ENCODE measurements at regions not wholly inside any gene's neighbourhood (a gene's known extent, or its start where the extent isn't known, plus 50 kb on each side); places are given as distances from the start of the nearest gene placed in this dataset.

DNA sequence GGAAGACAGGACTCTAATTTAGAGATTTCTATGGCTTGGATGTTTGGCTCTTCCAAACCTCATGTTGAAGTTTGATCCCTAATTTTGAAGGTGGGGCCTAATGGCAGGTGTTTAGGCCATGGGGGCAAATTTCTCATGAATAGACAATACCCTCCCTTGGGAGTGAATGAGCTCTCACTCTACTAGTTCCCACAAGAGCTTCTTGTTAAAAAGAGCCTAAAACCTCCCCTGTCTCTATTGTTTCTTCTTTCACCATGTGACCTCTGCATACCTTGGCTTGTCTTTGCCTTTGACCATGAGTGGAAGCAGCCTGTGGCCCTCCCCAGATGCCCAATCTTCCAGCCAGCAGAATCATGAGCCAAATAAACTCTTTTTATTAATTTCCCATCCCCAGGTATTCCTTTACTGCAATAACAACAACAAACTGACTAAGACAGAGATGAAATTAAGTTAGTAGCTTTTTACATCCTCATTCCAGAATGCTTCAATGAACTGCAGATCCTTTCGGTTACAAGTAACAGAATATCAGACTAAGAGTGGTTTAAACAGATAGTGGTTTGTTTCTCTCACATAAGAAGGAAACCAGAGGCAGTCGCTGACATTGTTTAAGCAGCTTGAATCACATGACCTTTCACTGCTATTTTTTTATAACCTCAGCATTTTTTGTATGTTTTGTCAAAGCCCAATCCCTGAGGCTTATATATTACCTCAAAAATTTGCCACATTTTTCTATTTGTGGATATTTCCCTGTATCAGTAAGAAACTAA, 1013.3 kb upstream of the SEMA6D start:
- no peaks in the 10 kb centered on the region for H3K4me1 ChIP-seq (ENCODE audit: insufficient read depth, low read length, poor library complexity, severe bottlenecking)
- ChIA-PET CTCF (ENCODE audit: unreplicated experiment) (no interaction called here), POLR2A (interaction anchor here (1.0 kb wide), 1 partner anchor 8 kb away, joined by 3 read pairs; no protein-coding TSS in a partner anchor)
- no peak overlapping the region for H3K4me3 ChIP-seq (ENCODE audit: low read depth, low read length, poor library complexity, severe bottlenecking)
- H4K20me1 ChIP-seq (ENCODE audit: insufficient read depth, low read length) = no peaks in the 10 kb centered on the region
- H2AFZ ChIP-seq (ENCODE audit: low read length) = no peak overlapping the region
- no peak overlapping the region for H3K27ac ChIP-seq (ENCODE audit: low read depth, low read length, poor library complexity, severe bottlenecking)
- no TSS peak for BruUV-seq (replicated peaks)
- TF ChIP-seq, protein P1, sequence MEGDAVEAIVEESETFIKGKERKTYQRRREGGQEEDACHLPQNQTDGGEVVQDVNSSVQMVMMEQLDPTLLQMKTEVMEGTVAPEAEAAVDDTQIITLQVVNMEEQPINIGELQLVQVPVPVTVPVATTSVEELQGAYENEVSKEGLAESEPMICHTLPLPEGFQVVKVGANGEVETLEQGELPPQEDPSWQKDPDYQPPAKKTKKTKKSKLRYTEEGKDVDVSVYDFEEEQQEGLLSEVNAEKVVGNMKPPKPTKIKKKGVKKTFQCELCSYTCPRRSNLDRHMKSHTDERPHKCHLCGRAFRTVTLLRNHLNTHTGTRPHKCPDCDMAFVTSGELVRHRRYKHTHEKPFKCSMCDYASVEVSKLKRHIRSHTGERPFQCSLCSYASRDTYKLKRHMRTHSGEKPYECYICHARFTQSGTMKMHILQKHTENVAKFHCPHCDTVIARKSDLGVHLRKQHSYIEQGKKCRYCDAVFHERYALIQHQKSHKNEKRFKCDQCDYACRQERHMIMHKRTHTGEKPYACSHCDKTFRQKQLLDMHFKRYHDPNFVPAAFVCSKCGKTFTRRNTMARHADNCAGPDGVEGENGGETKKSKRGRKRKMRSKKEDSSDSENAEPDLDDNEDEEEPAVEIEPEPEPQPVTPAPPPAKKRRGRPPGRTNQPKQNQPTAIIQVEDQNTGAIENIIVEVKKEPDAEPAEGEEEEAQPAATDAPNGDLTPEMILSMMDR (conservative IDR thresholded peaks at IDR 0.05; ENCODE audit: low read length) = no peak
- TF ChIP-seq EZH2phosphoT487 (IDR thresholded peaks at IDR 0.05; ENCODE audit: borderline replicate concordance, low read depth, low read length) = no peak
- H3K9me3 ChIP-seq (ENCODE audit: low read length) = no peaks in the 10 kb centered on the region
- intact Hi-C loops (cut with micrococcal nuclease; ENCODE audit: unreplicated experiment) = no loop called here
- no peak for DNase-seq (ENCODE audit: low spot score)
- H3K79me2 ChIP-seq (ENCODE audit: insufficient read depth, low read depth, low read length) = no peaks in the 10 kb centered on the region
- no peaks in the 10 kb centered on the region for H3K9me2 ChIP-seq (ENCODE audit: insufficient read depth, low read length)
- H3K4me2 ChIP-seq (ENCODE audit: low read length) = no peak overlapping the region
- H3K36me3 ChIP-seq (ENCODE audit: insufficient read depth, low read length) = no peaks in the 10 kb centered on the region

DNA sequence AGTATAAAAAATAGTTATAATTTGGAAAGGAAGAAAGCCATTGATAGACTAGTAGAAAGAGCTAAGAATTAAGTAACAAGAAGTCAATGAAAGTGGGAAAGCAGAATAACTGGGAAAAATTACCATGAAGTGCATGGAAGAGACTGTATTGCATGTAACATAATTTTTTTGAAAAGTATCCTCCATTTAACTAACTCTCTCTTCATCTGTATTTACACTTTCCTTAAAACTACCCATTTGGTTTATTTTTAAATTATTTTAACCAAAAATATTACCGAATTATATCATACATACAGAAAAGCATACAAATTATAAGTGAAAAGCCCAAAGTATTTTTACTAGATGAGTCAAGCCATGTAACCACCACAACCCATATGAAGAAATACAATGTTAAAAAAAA, 1009.9 kb upstream of the SEMA6D start:
- Histone ChIP-seq H2AFZ (ENCODE audit: low read length) (no peak overlapping the region), H3K79me2 (ENCODE audit: insufficient read depth, low read depth, low read length) (no peaks in the 10 kb centered on the region), H3K4me2 (ENCODE audit: low read length) (no peak overlapping the region), H4K20me1 (ENCODE audit: insufficient read depth, low read length) (no peaks in the 10 kb centered on the region), H3K36me3 (ENCODE audit: insufficient read depth, low read length) (no peaks in the 10 kb centered on the region), H3K4me1 (ENCODE audit: insufficient read depth, low read length, poor library complexity, severe bottlenecking) (no peaks in the 10 kb centered on the region), H3K9me3 (ENCODE audit: low read length) (no peaks in the 10 kb centered on the region), H3K27ac (ENCODE audit: low read depth, low read length, poor library complexity, severe bottlenecking) (no peak overlapping the region), H3K4me3 (ENCODE audit: low read depth, low read length, poor library complexity, severe bottlenecking) (no peak overlapping the region), H3K9me2 (ENCODE audit: insufficient read depth, low read length) (no peaks in the 10 kb centered on the region)
- DNase-seq (ENCODE audit: low spot score) = no peak
- intact Hi-C loops (cut with micrococcal nuclease; ENCODE audit: unreplicated experiment) = no loop called here
- ChIA-PET CTCF (ENCODE audit: unreplicated experiment) (no interaction called here), POLR2A (no interaction called here)
- TF ChIP-seq, protein P1 (conservative IDR thresholded peaks at IDR 0.05; ENCODE audit: low read length) = no peak
- no peak for TF ChIP-seq EZH2phosphoT487 (IDR thresholded peaks at IDR 0.05; ENCODE audit: borderline replicate concordance, low read depth, low read length)
- BruUV-seq (replicated peaks) = no TSS peak

DNA sequence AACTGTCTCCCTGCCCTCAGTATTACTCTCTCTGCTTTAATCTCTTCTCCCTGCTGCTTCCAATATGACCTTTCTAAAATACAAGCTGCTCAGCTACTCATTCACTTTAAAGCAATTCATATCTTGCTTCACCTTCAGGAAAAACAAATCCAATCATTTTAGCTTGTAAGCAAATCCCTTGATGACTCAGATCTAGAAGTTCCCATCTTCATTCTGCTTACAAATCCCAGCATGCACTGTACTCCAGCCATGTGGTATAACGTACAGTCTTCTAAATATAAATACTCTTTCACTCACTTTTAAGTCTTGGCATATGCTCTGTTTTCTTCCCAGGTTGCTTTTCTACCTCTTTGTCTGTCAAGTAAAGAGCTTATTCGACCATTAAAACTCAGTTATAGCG, 1009.1 kb upstream of the SEMA6D start:
- H3K9me3 ChIP-seq (ENCODE audit: low read length) = no peaks in the 10 kb centered on the region
- H3K9me2 ChIP-seq (ENCODE audit: insufficient read depth, low read length) = no peaks in the 10 kb centered on the region
- H3K27ac ChIP-seq (ENCODE audit: low read depth, low read length, poor library complexity, severe bottlenecking) = no peak overlapping the region
- H3K4me2 ChIP-seq (ENCODE audit: low read length) = no peak overlapping the region
- TF ChIP-seq EZH2phosphoT487 (IDR thresholded peaks at IDR 0.05; ENCODE audit: borderline replicate concordance, low read depth, low read length) = no peak
- TF ChIP-seq, protein P1 (conservative IDR thresholded peaks at IDR 0.05; ENCODE audit: low read length) = no peak
- ChIA-PET CTCF (ENCODE audit: unreplicated experiment) (no interaction called here), POLR2A (no interaction called here)
- no peaks in the 10 kb centered on the region for H4K20me1 ChIP-seq (ENCODE audit: insufficient read depth, low read length)
- no peaks in the 10 kb centered on the region for H3K36me3 ChIP-seq (ENCODE audit: insufficient read depth, low read length)
- no TSS peak for BruUV-seq (replicated peaks)
- H3K4me1 ChIP-seq (ENCODE audit: insufficient read depth, low read length, poor library complexity, severe bottlenecking) = no peaks in the 10 kb centered on the region
- no peak overlapping the region; the same call in 1 of the 2 replicates for H2AFZ ChIP-seq (ENCODE audit: low read length)
- no peak overlapping the region for H3K4me3 ChIP-seq (ENCODE audit: low read depth, low read length, poor library complexity, severe bottlenecking)
- intact Hi-C loops (cut with micrococcal nuclease; ENCODE audit: unreplicated experiment) = no loop called here
- H3K79me2 ChIP-seq (ENCODE audit: insufficient read depth, low read depth, low read length) = no peaks in the 10 kb centered on the region
- no peak for DNase-seq (ENCODE audit: low spot score)

Data from OCI-LY7 (cell line).